OCI-LY3 (cell line): ENCODE measurements at regions not wholly inside any gene's neighbourhood (a gene's known extent, or its start where the extent isn't known, plus 50 kb on each side); places are given as distances from the start of the nearest gene placed in this dataset.

ENCODE experiments used
- H2AFZ ChIP-seq: fragments of 200-600, 300-600 bp; shearing (Covaris generic); 2 replicates; pipeline ENCODE4 v1.6.0; 2014; ENCODE audit warnings: antibody characterized with exemption, low read depth, low read length
- H3K27ac ChIP-seq: fragments of 200-600, 300-600 bp; sonication (generic); 2 replicates; pipeline ENCODE4 v1.5.1; 2014; ENCODE audit warnings: mild to moderate bottlenecking, low read length, moderate library complexity, mixed read lengths
- H3K27me3 ChIP-seq: fragments of 200-600, 300-600 bp; sonication (generic); 2 replicates; pipeline ENCODE4 v1.6.1; 2014; ENCODE audit warnings: low read depth, low read length, mixed read lengths
- H3K36me3 ChIP-seq: fragments of 200-600, 300-600 bp; sonication (generic); replicated peaks from 2 replicates; pipeline ENCODE3; 2014; ENCODE audit warnings: low read depth, low read length, mixed read lengths
- H3K4me1 ChIP-seq: fragments of 300-600, 200-600 bp; sonication (generic); 2 replicates; pipeline ENCODE4 v1.6.1; 2014; ENCODE audit warnings: low read length, mixed read lengths
- H3K4me2 ChIP-seq: fragments of 200-600, 300-600 bp; sonication (generic); 2 replicates; pipeline ENCODE4 v1.6.1; 2014; ENCODE audit warnings: low read length, mixed read lengths
- H3K4me3 ChIP-seq: fragments of 300-600, 200-600 bp; sonication (generic); 2 replicates; pipeline ENCODE4 v1.5.1; 2014; ENCODE audit warnings: antibody characterized with exemption, mild to moderate bottlenecking, low read length, moderate library complexity
- H3K79me2 ChIP-seq: fragments of 300-600, 200-600 bp; shearing (Covaris generic); 2 replicates; pipeline ENCODE4 v1.6.1; 2014; ENCODE audit warnings: mild to moderate bottlenecking, low read length, mixed read lengths
- H3K9ac ChIP-seq: fragments of 300-600, 200-600 bp; shearing (Covaris generic); 2 replicates; pipeline ENCODE4 v1.6.0; 2014; ENCODE audit warnings: mild to moderate bottlenecking, low read length, moderate library complexity
- H3K9me3 ChIP-seq: fragments of 200-600, 300-600 bp; shearing (Covaris generic); 2 replicates; pipeline ENCODE4 v1.6.1; 2014; ENCODE audit warnings: low read length, mixed read lengths; ENCODE audit not compliant: insufficient read depth
- H4K20me1 ChIP-seq: fragments of 200-600, 300-600 bp; sonication (generic); 2 replicates; pipeline ENCODE4 v1.6.1; 2016; ENCODE audit warnings: low read length, mixed read lengths; ENCODE audit not compliant: insufficient read depth
- CTCF ChIP-seq: fragments of 200-600, 300-600 bp; sonication (generic); IDR thresholded peaks from 2 replicates; pipeline ENCODE4 v1.5.1; 2014; ENCODE audit warnings: antibody characterized with exemption, low read length, low read depth
- EZH2phosphoT487 ChIP-seq: fragments of 200-600 bp; shearing (Covaris generic); IDR thresholded peaks from 2 replicates; pipeline ENCODE4 v1.6.1; 2018; ENCODE audit warnings: antibody characterized with exemption, mixed run types, low read depth

- no peak overlapping the region for H2AFZ ChIP-seq
- H3K9ac ChIP-seq: no peak overlapping the region
- H3K79me2 ChIP-seq: no peaks in the 10 kb centered on the region
- no peak overlapping the region for H3K4me2 ChIP-seq
- no peak overlapping the region for H3K27ac ChIP-seq
- H4K20me1 ChIP-seq: no peaks in the 10 kb centered on the region
- TF ChIP-seq EZH2phosphoT487: no peak
- no peak for TF ChIP-seq CTCF
- no peaks in the 10 kb centered on the region for H3K4me1 ChIP-seq
- H3K36me3 ChIP-seq: no peaks in the 10 kb centered on the region
- H3K4me3 ChIP-seq: no peak overlapping the region
- no peaks in the 10 kb centered on the region for H3K9me3 ChIP-seq
- H3K27me3 ChIP-seq: no peaks in the 10 kb centered on the region
Observed at GRCh38 chr6:16839631-16840179, 78.4 kb upstream of the ATXN1 start.

- no peak overlapping the region for H3K4me2 ChIP-seq
- no peaks in the 10 kb centered on the region for H3K36me3 ChIP-seq
- no peak for TF ChIP-seq EZH2phosphoT487
- no peak for TF ChIP-seq CTCF
- H4K20me1 ChIP-seq: no peaks in the 10 kb centered on the region
- H3K4me3 ChIP-seq: no peak overlapping the region
- H3K27ac ChIP-seq: no peak overlapping the region
- no peaks in the 10 kb centered on the region for H3K27me3 ChIP-seq
- no peaks in the 10 kb centered on the region for H3K4me1 ChIP-seq
- no peaks in the 10 kb centered on the region for H3K79me2 ChIP-seq
- H2AFZ ChIP-seq: no peak overlapping the region
- H3K9ac ChIP-seq: no peak overlapping the region
- no peaks in the 10 kb centered on the region for H3K9me3 ChIP-seq
Observed at GRCh38 chr6:16837217-16837972, 76.1 kb upstream of the ATXN1 start.

DNA sequence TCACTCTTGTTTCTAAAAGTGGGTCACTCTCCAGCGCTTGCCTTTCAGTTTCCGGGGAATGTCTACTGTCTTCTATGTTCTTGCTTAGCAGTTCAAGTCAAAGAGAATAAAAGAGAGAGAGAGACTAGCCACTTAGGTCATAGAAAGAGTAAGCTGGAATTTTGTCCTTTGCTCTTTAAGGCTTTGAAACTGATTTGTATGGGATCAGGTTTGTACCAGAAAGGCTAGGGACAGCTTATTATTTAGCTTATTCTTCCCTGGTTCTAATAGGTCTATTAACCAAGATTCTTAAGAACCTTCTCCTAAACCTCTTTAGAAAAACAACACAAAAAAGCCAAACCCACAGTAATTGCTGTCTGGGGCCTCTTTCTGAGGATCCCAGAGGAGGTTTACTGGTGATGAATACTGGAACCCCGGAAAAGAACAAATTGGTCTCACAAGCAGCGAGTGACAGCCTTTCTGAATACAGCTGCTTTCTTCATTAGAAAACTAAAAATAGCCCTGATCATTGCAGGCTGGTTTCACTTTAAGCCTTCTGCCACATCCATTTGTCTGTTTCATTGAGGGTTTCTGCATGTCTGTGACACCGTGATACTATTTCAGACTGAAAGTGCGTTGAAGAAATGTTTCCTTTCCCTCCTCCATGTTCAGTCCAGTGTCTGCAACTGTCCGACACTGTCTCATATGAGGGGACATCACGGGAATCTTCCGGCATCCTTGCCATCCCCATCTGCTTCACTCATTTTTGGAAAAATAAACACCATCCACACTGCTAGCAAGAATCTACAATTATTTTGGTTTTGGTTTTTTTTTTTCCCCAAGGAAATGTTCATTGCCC lies 75.1 kb upstream of the ATXN1 start:
- no peaks in the 10 kb centered on the region for H3K36me3 ChIP-seq
- no peaks in the 10 kb centered on the region for H3K4me1 ChIP-seq
- no peak overlapping the region for H3K4me2 ChIP-seq
- no peak for TF ChIP-seq EZH2phosphoT487
- TF ChIP-seq CTCF: no peak
- no peaks in the 10 kb centered on the region for H3K9me3 ChIP-seq
- no peaks in the 10 kb centered on the region for H3K79me2 ChIP-seq
- H3K4me3 ChIP-seq: no peak overlapping the region
- no peak overlapping the region for H2AFZ ChIP-seq
- H4K20me1 ChIP-seq: no peaks in the 10 kb centered on the region
- H3K9ac ChIP-seq: no peak overlapping the region
- no peaks in the 10 kb centered on the region for H3K27me3 ChIP-seq
- H3K27ac ChIP-seq: no peak overlapping the region

DNA sequence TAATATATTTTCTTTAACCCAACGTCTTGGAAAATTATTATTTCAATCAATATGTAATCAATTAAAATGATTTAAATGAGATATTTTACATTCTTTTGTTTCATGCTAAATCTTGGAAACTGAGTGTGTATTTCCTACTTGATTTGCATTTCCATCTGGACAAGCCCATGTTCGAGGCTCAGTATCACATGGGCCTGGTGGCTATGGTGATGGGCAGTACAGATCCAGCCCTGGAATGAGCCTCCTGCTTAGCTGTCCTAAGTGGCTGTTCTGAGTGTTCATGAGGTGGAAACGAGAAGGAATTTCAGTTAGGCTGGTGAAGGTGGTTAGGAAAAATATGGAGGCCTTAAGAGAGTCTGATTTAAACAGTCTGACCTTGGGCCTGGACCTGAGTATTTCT lies 73.0 kb upstream of the ATXN1 start:
- Histone ChIP-seq H3K4me3 (no peak overlapping the region), H3K27me3 (no peaks in the 10 kb centered on the region), H2AFZ (no peak overlapping the region), H3K9me3 (no peaks in the 10 kb centered on the region), H3K27ac (no peak overlapping the region), H3K4me1 (no peaks in the 10 kb centered on the region), H4K20me1 (no peaks in the 10 kb centered on the region), H3K9ac (no peak overlapping the region), H3K4me2 (no peak overlapping the region), H3K79me2 (no peaks in the 10 kb centered on the region), H3K36me3 (no peaks in the 10 kb centered on the region)
- TF ChIP-seq CTCF: no peak
- no peak for TF ChIP-seq EZH2phosphoT487
